HL-60 (cell line): ENCODE measurements at regions not wholly inside any gene's neighbourhood (a gene's known extent, or its start where the extent isn't known, plus 50 kb on each side); places are given as distances from the start of the nearest gene placed in this dataset.

ENCODE experiments used
- DNase-seq, 2 experiments: peaks; one replicate each; pipeline ENCODE4 v3.0.0-alpha.2; 2010 to 2020; ENCODE audit warnings: low read depth in 1 of 2, low spot score in 1 of 2
- H3K27ac ChIP-seq: fragments of 250-450 bp; sonication (Bioruptor Pico); replicated peaks from 2 replicates; pipeline ENCODE4 v1.5.1; 2020; ENCODE audit warnings: mild to moderate bottlenecking, moderate library complexity
- H3K27me3 ChIP-seq: fragments of 250-450 bp; sonication (Bioruptor Pico); 2 replicates; pipeline ENCODE4 v1.5.1; 2021; ENCODE audit warnings: mild to moderate bottlenecking, moderate library complexity; ENCODE audit not compliant: insufficient read depth, poor library complexity, severe bottlenecking
- H3K4me3 ChIP-seq: replicated peaks from 2 replicates; pipeline ENCODE4 v1.5.1; 2011; ENCODE audit warnings: mild to moderate bottlenecking, control low read depth, low read length; ENCODE audit not compliant: insufficient read depth
- GABPA ChIP-seq: IDR thresholded peaks from 2 replicates; pipeline ENCODE4 v1.6.1; 2012; ENCODE audit warnings: low read depth
- POLR2AphosphoS5 ChIP-seq: IDR thresholded peaks from 2 replicates; pipeline ENCODE4 v1.6.1; 2012; ENCODE audit warnings: low read depth
- SPI1 ChIP-seq: IDR thresholded peaks from 2 replicates; pipeline ENCODE4 v1.6.1; 2012; ENCODE audit warnings: low read depth, mild to moderate bottlenecking, borderline replicate concordance
- TF ChIP-seq, protein P1 (sequence below): IDR thresholded peaks from one replicate; pipeline ENCODE4 v1.5.1; 2011; ENCODE audit warnings: low read length, control low read depth, inconsistent platforms; ENCODE audit not compliant: insufficient read depth
- TF ChIP-seq, protein P2 (sequence below): IDR thresholded peaks from 2 replicates; pipeline ENCODE4 v1.6.1; 2012; ENCODE audit warnings: low read depth; ENCODE audit not compliant: insufficient replicate concordance

GRCh38 chr6:170206317-170206621 is 84.6 kb downstream of the DLL1 start:
- H3K4me3 ChIP-seq: no peak overlapping the region
- no peak for DNase-seq
- no peaks in the 10 kb centered on the region for H3K27me3 ChIP-seq
- H3K27ac ChIP-seq: no peak overlapping the region
- no peak for TF ChIP-seq SPI1
- no peak for TF ChIP-seq POLR2AphosphoS5
- TF ChIP-seq GABPA: no peak
- TF ChIP-seq, protein P1, sequence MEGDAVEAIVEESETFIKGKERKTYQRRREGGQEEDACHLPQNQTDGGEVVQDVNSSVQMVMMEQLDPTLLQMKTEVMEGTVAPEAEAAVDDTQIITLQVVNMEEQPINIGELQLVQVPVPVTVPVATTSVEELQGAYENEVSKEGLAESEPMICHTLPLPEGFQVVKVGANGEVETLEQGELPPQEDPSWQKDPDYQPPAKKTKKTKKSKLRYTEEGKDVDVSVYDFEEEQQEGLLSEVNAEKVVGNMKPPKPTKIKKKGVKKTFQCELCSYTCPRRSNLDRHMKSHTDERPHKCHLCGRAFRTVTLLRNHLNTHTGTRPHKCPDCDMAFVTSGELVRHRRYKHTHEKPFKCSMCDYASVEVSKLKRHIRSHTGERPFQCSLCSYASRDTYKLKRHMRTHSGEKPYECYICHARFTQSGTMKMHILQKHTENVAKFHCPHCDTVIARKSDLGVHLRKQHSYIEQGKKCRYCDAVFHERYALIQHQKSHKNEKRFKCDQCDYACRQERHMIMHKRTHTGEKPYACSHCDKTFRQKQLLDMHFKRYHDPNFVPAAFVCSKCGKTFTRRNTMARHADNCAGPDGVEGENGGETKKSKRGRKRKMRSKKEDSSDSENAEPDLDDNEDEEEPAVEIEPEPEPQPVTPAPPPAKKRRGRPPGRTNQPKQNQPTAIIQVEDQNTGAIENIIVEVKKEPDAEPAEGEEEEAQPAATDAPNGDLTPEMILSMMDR: no peak
- TF ChIP-seq, protein P2, sequence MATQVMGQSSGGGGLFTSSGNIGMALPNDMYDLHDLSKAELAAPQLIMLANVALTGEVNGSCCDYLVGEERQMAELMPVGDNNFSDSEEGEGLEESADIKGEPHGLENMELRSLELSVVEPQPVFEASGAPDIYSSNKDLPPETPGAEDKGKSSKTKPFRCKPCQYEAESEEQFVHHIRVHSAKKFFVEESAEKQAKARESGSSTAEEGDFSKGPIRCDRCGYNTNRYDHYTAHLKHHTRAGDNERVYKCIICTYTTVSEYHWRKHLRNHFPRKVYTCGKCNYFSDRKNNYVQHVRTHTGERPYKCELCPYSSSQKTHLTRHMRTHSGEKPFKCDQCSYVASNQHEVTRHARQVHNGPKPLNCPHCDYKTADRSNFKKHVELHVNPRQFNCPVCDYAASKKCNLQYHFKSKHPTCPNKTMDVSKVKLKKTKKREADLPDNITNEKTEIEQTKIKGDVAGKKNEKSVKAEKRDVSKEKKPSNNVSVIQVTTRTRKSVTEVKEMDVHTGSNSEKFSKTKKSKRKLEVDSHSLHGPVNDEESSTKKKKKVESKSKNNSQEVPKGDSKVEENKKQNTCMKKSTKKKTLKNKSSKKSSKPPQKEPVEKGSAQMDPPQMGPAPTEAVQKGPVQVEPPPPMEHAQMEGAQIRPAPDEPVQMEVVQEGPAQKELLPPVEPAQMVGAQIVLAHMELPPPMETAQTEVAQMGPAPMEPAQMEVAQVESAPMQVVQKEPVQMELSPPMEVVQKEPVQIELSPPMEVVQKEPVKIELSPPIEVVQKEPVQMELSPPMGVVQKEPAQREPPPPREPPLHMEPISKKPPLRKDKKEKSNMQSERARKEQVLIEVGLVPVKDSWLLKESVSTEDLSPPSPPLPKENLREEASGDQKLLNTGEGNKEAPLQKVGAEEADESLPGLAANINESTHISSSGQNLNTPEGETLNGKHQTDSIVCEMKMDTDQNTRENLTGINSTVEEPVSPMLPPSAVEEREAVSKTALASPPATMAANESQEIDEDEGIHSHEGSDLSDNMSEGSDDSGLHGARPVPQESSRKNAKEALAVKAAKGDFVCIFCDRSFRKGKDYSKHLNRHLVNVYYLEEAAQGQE: no peak

DNA sequence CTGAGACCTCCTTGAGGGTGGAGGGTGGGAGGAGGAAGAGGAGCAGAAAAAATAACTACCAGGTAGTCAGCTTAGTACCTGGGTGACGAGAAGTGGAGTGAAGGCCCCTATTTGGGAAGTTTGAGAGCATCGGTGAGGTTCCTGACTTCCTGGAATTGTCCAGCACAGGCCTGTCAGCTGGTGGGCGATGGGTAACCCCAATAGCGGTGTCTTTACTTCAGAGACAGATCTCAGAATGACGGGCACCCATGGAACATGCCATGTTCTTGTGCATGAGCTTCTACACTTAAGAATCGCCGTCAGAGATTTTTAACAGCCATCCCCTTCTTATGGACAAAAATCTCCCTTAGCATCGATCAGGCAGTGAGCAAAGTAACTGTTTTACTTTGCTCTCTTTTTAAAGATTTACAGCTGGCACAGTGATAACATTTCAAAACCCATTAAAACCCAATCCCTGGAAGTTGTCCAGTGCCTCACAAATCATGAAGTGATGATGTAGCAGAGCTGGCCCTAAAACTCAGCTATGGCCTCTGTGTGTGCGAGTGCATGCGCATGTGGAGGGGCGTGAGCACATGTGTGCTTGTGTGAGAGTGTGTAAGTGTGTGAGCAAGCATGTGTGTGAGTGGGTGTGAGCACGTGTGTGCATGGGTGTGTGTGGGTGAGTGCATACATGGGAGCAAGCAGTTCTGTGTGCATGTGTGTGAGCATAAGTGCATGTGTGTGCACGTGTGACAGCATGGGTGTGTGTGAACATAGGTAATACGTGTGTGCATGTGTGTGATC is 85.2 kb downstream of the DLL1 start:
- no peak for DNase-seq
- H3K27me3 ChIP-seq: no peaks in the 10 kb centered on the region
- H3K4me3 ChIP-seq: no peak overlapping the region
- no peak overlapping the region for H3K27ac ChIP-seq
- TF ChIP-seq, protein P1: no peak
- TF ChIP-seq GABPA (no peak), SPI1 (no peak), POLR2AphosphoS5 (no peak)
- TF ChIP-seq, protein P2: no peak

DNA sequence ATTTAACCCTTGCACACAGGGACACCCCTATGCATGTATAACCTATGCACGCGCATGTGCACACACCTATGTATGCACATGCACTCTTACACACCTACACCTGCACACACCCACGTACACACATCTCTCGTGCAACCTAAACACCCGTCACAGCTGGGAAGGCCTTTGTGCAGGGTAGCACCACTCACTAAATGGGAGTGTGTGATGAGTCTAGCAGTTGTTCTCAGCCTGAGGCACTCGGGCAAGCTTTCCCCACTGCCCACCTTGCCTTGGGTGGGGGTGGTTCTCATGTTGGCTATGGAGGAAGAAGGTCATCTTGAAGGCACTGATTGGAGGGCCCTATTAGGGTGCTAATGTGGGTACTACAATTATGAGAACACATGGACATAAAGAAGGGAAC is 85.8 kb downstream of the DLL1 start:
- Histone ChIP-seq H3K27me3 (no peaks in the 10 kb centered on the region), H3K27ac (no peak overlapping the region), H3K4me3 (no peak overlapping the region)
- TF ChIP-seq GABPA (no peak), POLR2AphosphoS5 (no peak), SPI1 (no peak)
- TF ChIP-seq, protein P1: no peak
- TF ChIP-seq, protein P2: no peak
- no peak for DNase-seq
